HEK293T (cell line): ENCODE measurements at regions not wholly inside any gene's neighbourhood (a gene's known extent, or its start where the extent isn't known, plus 50 kb on each side); places are given as distances from the start of the nearest gene placed in this dataset.
"Not testable (repeated sequence)": the region's sequence is repeated elsewhere in the genome, so short reads cannot be mapped to it uniquely, and the experiment has no call there.

Experiments used
- HDGF ChIP-seq: fragments of 450-650 bp; IDR thresholded peaks from 2 replicates; pipeline ENCODE4 v1.6.1; 2017; ENCODE audit warnings: antibody characterized with exemption, borderline replicate concordance
- LEF1 ChIP-seq: fragments of 450-650 bp; IDR thresholded peaks from 2 replicates; pipeline ENCODE4 v1.6.1; 2017; ENCODE audit warnings: mild to moderate bottlenecking, borderline replicate concordance
- NFRKB ChIP-seq: fragments of 450-650 bp; IDR thresholded peaks from 2 replicates; pipeline ENCODE4 v1.6.1; 2016; ENCODE audit warnings: mild to moderate bottlenecking, moderate library complexity
- SUZ12 ChIP-seq: fragments of 450-650 bp; IDR thresholded peaks from 2 replicates; pipeline ENCODE4 v1.6.1; 2016; ENCODE audit warnings: mild to moderate bottlenecking

GRCh38 chr7:55699450-55699842 lies 127.1 kb upstream of the VOPP1 start:
- TF ChIP-seq NFRKB, SUZ12, HDGF, LEF1: not testable (repeated sequence)
